Stimulated activated CD4-positive, alpha-beta T cell treated with anti-CD3 and anti-CD28 coated beads, Interleukin-15, amount 100 ng/mL, for 24 hours (primary cell): ENCODE measurements at regions not wholly inside any gene's neighbourhood (a gene's known extent, or its start where the extent isn't known, plus 50 kb on each side); places are given as distances from the start of the nearest gene placed in this dataset.
"Not testable (repeated sequence)": the region's sequence is repeated elsewhere in the genome, so short reads cannot be mapped to it uniquely, and the experiment has no call there.

Source experiments
- DNase-seq: peaks from one replicate; pipeline ENCODE4 v3.0.0-alpha.2; 2020

- no peak for DNase-seq
Measured at GRCh38 chr5:28415791-28416443, 1377.5 kb upstream of the CDH9 start.

GRCh38 chr5:28414619-28415018 is 1376.2 kb upstream of the CDH9 start:
- DNase-seq: no peak

GRCh38 chr5:28408651-28409050 is 1370.3 kb upstream of the CDH9 start:
- DNase-seq: no peak

GRCh38 chr5:28408186-28408585 is 1369.8 kb upstream of the CDH9 start:
- DNase-seq: no peak

- DNase-seq: no peak
Measured at GRCh38 chr5:28404363-28405071, 1366.1 kb upstream of the CDH9 start.

GRCh38 chr5:28403846-28404245 is 1365.5 kb upstream of the CDH9 start:
- no peak for DNase-seq

GRCh38 chr5:28402590-28403301 is 1364.4 kb upstream of the CDH9 start:
- no peak for DNase-seq

GRCh38 chr5:28400076-28400475 is 1361.7 kb upstream of the CDH9 start:
- DNase-seq: no peak

GRCh38 chr5:28399211-28399610 is 1360.8 kb upstream of the CDH9 start:
- DNase-seq: no peak

GRCh38 chr5:28398185-28398584 is 1359.8 kb upstream of the CDH9 start:
- no peak for DNase-seq

GRCh38 chr5:28397502-28397941 is 1359.1 kb upstream of the CDH9 start:
- no peak for DNase-seq

GRCh38 chr5:28391277-28391676 is 1352.9 kb upstream of the CDH9 start:
- DNase-seq: no peak

- DNase-seq: no peak
Measured at GRCh38 chr5:28390341-28390740, 1352.0 kb upstream of the CDH9 start.

GRCh38 chr5:28389727-28390126 is 1351.3 kb upstream of the CDH9 start:
- DNase-seq: not testable (repeated sequence)

- no peak for DNase-seq
Measured at GRCh38 chr5:28388428-28388827, 1350.0 kb upstream of the CDH9 start.

- DNase-seq: no peak
Measured at GRCh38 chr5:28386712-28387111, 1348.3 kb upstream of the CDH9 start.

- DNase-seq: no peak
Measured at GRCh38 chr5:28380167-28380566, 1341.8 kb upstream of the CDH9 start.

GRCh38 chr5:28374492-28374967 is 1336.1 kb upstream of the CDH9 start:
- no peak for DNase-seq

- no peak for DNase-seq
Measured at GRCh38 chr5:28370896-28371295, 1332.5 kb upstream of the CDH9 start.

GRCh38 chr5:28369418-28369817 is 1331.0 kb upstream of the CDH9 start:
- no peak for DNase-seq

- no peak for DNase-seq
Measured at GRCh38 chr5:28355831-28356230, 1317.4 kb upstream of the CDH9 start.

- no peak for DNase-seq
Measured at GRCh38 chr5:28346696-28347095, 1308.3 kb upstream of the CDH9 start.

GRCh38 chr5:28344836-28345433 is 1306.5 kb upstream of the CDH9 start:
- DNase-seq: no peak
